ENCODE measurements at regions not wholly inside any gene's neighbourhood (a gene's known extent, or its start where the extent isn't known, plus 50 kb on each side); places are given as distances from the start of the nearest gene placed in this dataset.

- H3K4me1 ChIP-seq (ENCODE audit: control insufficient read depth, insufficient read depth, low read length, poor library complexity, severe bottlenecking), result no peaks in the 10 kb centered on the region
- no peaks in the 10 kb centered on the region for H3K36me3 ChIP-seq (ENCODE audit: control insufficient read depth, insufficient read depth, low read length)
- H3K27me3 ChIP-seq (replicated peaks; ENCODE audit: control insufficient read depth, insufficient read depth, low read length, poor library complexity, severe bottlenecking), result no peaks in the 10 kb centered on the region
- no peak overlapping the region for H3K27ac ChIP-seq (ENCODE audit: insufficient read depth, low read length, poor library complexity, severe bottlenecking)
- DNase-seq, result no peak
- H3K9me3 ChIP-seq (ENCODE audit: control insufficient read depth, low read length), result no peaks in the 10 kb centered on the region
- no peak overlapping the region for H3K4me3 ChIP-seq (ENCODE audit: insufficient read depth, low read depth, low read length, poor library complexity, severe bottlenecking)
Measured at GRCh38 chr13:103715335-103715734, 649.1 kb upstream of the SLC10A2 start.

GRCh38 chr13:103703246-103703645 is 637.0 kb upstream of the SLC10A2 start:
- Histone ChIP-seq H3K4me3 (ENCODE audit: insufficient read depth, low read depth, low read length, poor library complexity, severe bottlenecking) (no peak overlapping the region), H3K4me1 (ENCODE audit: control insufficient read depth, insufficient read depth, low read length, poor library complexity, severe bottlenecking) (no peaks in the 10 kb centered on the region), H3K27ac (ENCODE audit: insufficient read depth, low read length, poor library complexity, severe bottlenecking) (no peak overlapping the region), H3K27me3 (replicated peaks; ENCODE audit: control insufficient read depth, insufficient read depth, low read length, poor library complexity, severe bottlenecking) (no peaks in the 10 kb centered on the region), H3K36me3 (ENCODE audit: control insufficient read depth, insufficient read depth, low read length) (no peaks in the 10 kb centered on the region), H3K9me3 (ENCODE audit: control insufficient read depth, low read length) (no peaks in the 10 kb centered on the region)
- DNase-seq, result no peak

- H3K4me1 ChIP-seq (ENCODE audit: control insufficient read depth, insufficient read depth, low read length, poor library complexity, severe bottlenecking), result no peaks in the 10 kb centered on the region
- no peaks in the 10 kb centered on the region for H3K9me3 ChIP-seq (ENCODE audit: control insufficient read depth, low read length)
- H3K27me3 ChIP-seq (replicated peaks; ENCODE audit: control insufficient read depth, insufficient read depth, low read length, poor library complexity, severe bottlenecking), result no peaks in the 10 kb centered on the region
- H3K4me3 ChIP-seq (ENCODE audit: insufficient read depth, low read depth, low read length, poor library complexity, severe bottlenecking), result no peak overlapping the region
- H3K36me3 ChIP-seq (ENCODE audit: control insufficient read depth, insufficient read depth, low read length), result no peaks in the 10 kb centered on the region
- no peak for DNase-seq
- no peak overlapping the region for H3K27ac ChIP-seq (ENCODE audit: insufficient read depth, low read length, poor library complexity, severe bottlenecking)
Measured at GRCh38 chr13:103698000-103698399, 631.8 kb upstream of the SLC10A2 start.

GRCh38 chr13:103695320-103695719 is 629.1 kb upstream of the SLC10A2 start:
- H3K4me3 ChIP-seq (ENCODE audit: insufficient read depth, low read depth, low read length, poor library complexity, severe bottlenecking), result no peak overlapping the region
- H3K27me3 ChIP-seq (replicated peaks; ENCODE audit: control insufficient read depth, insufficient read depth, low read length, poor library complexity, severe bottlenecking), result no peaks in the 10 kb centered on the region
- H3K36me3 ChIP-seq (ENCODE audit: control insufficient read depth, insufficient read depth, low read length), result no peaks in the 10 kb centered on the region
- no peak for DNase-seq
- H3K4me1 ChIP-seq (ENCODE audit: control insufficient read depth, insufficient read depth, low read length, poor library complexity, severe bottlenecking), result no peaks in the 10 kb centered on the region
- H3K27ac ChIP-seq (ENCODE audit: insufficient read depth, low read length, poor library complexity, severe bottlenecking), result no peak overlapping the region
- H3K9me3 ChIP-seq (ENCODE audit: control insufficient read depth, low read length), result no peaks in the 10 kb centered on the region

- no peak overlapping the region for H3K27ac ChIP-seq (ENCODE audit: insufficient read depth, low read length, poor library complexity, severe bottlenecking)
- no peaks in the 10 kb centered on the region for H3K4me1 ChIP-seq (ENCODE audit: control insufficient read depth, insufficient read depth, low read length, poor library complexity, severe bottlenecking)
- no peaks in the 10 kb centered on the region for H3K36me3 ChIP-seq (ENCODE audit: control insufficient read depth, insufficient read depth, low read length)
- no peaks in the 10 kb centered on the region for H3K9me3 ChIP-seq (ENCODE audit: control insufficient read depth, low read length)
- H3K4me3 ChIP-seq (ENCODE audit: insufficient read depth, low read depth, low read length, poor library complexity, severe bottlenecking), result no peak overlapping the region
- no peak for DNase-seq
- no peaks in the 10 kb centered on the region for H3K27me3 ChIP-seq (replicated peaks; ENCODE audit: control insufficient read depth, insufficient read depth, low read length, poor library complexity, severe bottlenecking)
Measured at GRCh38 chr13:103694471-103694870, 628.3 kb upstream of the SLC10A2 start.

- Histone ChIP-seq H3K4me3 (ENCODE audit: insufficient read depth, low read depth, low read length, poor library complexity, severe bottlenecking) (no peak overlapping the region), H3K27ac (ENCODE audit: insufficient read depth, low read length, poor library complexity, severe bottlenecking) (no peak overlapping the region), H3K27me3 (replicated peaks; ENCODE audit: control insufficient read depth, insufficient read depth, low read length, poor library complexity, severe bottlenecking) (no peaks in the 10 kb centered on the region), H3K36me3 (ENCODE audit: control insufficient read depth, insufficient read depth, low read length) (no peaks in the 10 kb centered on the region), H3K9me3 (ENCODE audit: control insufficient read depth, low read length) (no peaks in the 10 kb centered on the region), H3K4me1 (ENCODE audit: control insufficient read depth, insufficient read depth, low read length, poor library complexity, severe bottlenecking) (no peaks in the 10 kb centered on the region)
- no peak for DNase-seq
Measured at GRCh38 chr13:103694033-103694432, 627.8 kb upstream of the SLC10A2 start.

GRCh38 chr13:103692442-103692841 is 626.2 kb upstream of the SLC10A2 start:
- Histone ChIP-seq H3K27me3 (replicated peaks; ENCODE audit: control insufficient read depth, insufficient read depth, low read length, poor library complexity, severe bottlenecking) (no peaks in the 10 kb centered on the region), H3K9me3 (ENCODE audit: control insufficient read depth, low read length) (no peaks in the 10 kb centered on the region), H3K27ac (ENCODE audit: insufficient read depth, low read length, poor library complexity, severe bottlenecking) (no peak overlapping the region), H3K4me1 (ENCODE audit: control insufficient read depth, insufficient read depth, low read length, poor library complexity, severe bottlenecking) (no peaks in the 10 kb centered on the region), H3K36me3 (ENCODE audit: control insufficient read depth, insufficient read depth, low read length) (no peaks in the 10 kb centered on the region), H3K4me3 (ENCODE audit: insufficient read depth, low read depth, low read length, poor library complexity, severe bottlenecking) (no peak overlapping the region)
- DNase-seq, result no peak

GRCh38 chr13:103676329-103676728 is 610.1 kb upstream of the SLC10A2 start:
- Histone ChIP-seq H3K4me3 (ENCODE audit: insufficient read depth, low read depth, low read length, poor library complexity, severe bottlenecking) (no peak overlapping the region), H3K27me3 (replicated peaks; ENCODE audit: control insufficient read depth, insufficient read depth, low read length, poor library complexity, severe bottlenecking) (no peaks in the 10 kb centered on the region), H3K36me3 (ENCODE audit: control insufficient read depth, insufficient read depth, low read length) (no peaks in the 10 kb centered on the region), H3K4me1 (ENCODE audit: control insufficient read depth, insufficient read depth, low read length, poor library complexity, severe bottlenecking) (no peaks in the 10 kb centered on the region), H3K9me3 (ENCODE audit: control insufficient read depth, low read length) (no peaks in the 10 kb centered on the region), H3K27ac (ENCODE audit: insufficient read depth, low read length, poor library complexity, severe bottlenecking) (no peak overlapping the region)
- DNase-seq, result no peak

GRCh38 chr13:103671547-103671946 is 605.3 kb upstream of the SLC10A2 start:
- no peaks in the 10 kb centered on the region for H3K36me3 ChIP-seq (ENCODE audit: control insufficient read depth, insufficient read depth, low read length)
- no peak for DNase-seq
- no peaks in the 10 kb centered on the region for H3K4me1 ChIP-seq (ENCODE audit: control insufficient read depth, insufficient read depth, low read length, poor library complexity, severe bottlenecking)
- H3K27ac ChIP-seq (ENCODE audit: insufficient read depth, low read length, poor library complexity, severe bottlenecking), result no peak overlapping the region
- H3K9me3 ChIP-seq (ENCODE audit: control insufficient read depth, low read length), result no peaks in the 10 kb centered on the region
- H3K27me3 ChIP-seq (replicated peaks; ENCODE audit: control insufficient read depth, insufficient read depth, low read length, poor library complexity, severe bottlenecking), result no peaks in the 10 kb centered on the region
- no peak overlapping the region for H3K4me3 ChIP-seq (ENCODE audit: insufficient read depth, low read depth, low read length, poor library complexity, severe bottlenecking)

- no peaks in the 10 kb centered on the region for H3K36me3 ChIP-seq (ENCODE audit: control insufficient read depth, insufficient read depth, low read length)
- no peak for DNase-seq
- H3K4me3 ChIP-seq (ENCODE audit: insufficient read depth, low read depth, low read length, poor library complexity, severe bottlenecking), result no peak overlapping the region
- H3K27me3 ChIP-seq (replicated peaks; ENCODE audit: control insufficient read depth, insufficient read depth, low read length, poor library complexity, severe bottlenecking), result no peaks in the 10 kb centered on the region
- no peaks in the 10 kb centered on the region for H3K4me1 ChIP-seq (ENCODE audit: control insufficient read depth, insufficient read depth, low read length, poor library complexity, severe bottlenecking)
- H3K9me3 ChIP-seq (ENCODE audit: control insufficient read depth, low read length), result no peaks in the 10 kb centered on the region
- H3K27ac ChIP-seq (ENCODE audit: insufficient read depth, low read length, poor library complexity, severe bottlenecking), result no peak overlapping the region
Measured at GRCh38 chr13:103663996-103664395, 597.8 kb upstream of the SLC10A2 start.

- no peak for DNase-seq
- no peak overlapping the region for H3K4me3 ChIP-seq (ENCODE audit: insufficient read depth, low read depth, low read length, poor library complexity, severe bottlenecking)
- H3K4me1 ChIP-seq (ENCODE audit: control insufficient read depth, insufficient read depth, low read length, poor library complexity, severe bottlenecking), result no peaks in the 10 kb centered on the region
- no peak overlapping the region for H3K27ac ChIP-seq (ENCODE audit: insufficient read depth, low read length, poor library complexity, severe bottlenecking)
- no peaks in the 10 kb centered on the region for H3K36me3 ChIP-seq (ENCODE audit: control insufficient read depth, insufficient read depth, low read length)
- no peaks in the 10 kb centered on the region for H3K9me3 ChIP-seq (ENCODE audit: control insufficient read depth, low read length)
- no peaks in the 10 kb centered on the region for H3K27me3 ChIP-seq (replicated peaks; ENCODE audit: control insufficient read depth, insufficient read depth, low read length, poor library complexity, severe bottlenecking)
Measured at GRCh38 chr13:103656311-103656710, 590.1 kb upstream of the SLC10A2 start.
